HG03558 (cell line): ENCODE measurements at regions not wholly inside any gene's neighbourhood (a gene's known extent, or its start where the extent isn't known, plus 50 kb on each side); places are given as distances from the start of the nearest gene placed in this dataset.

ENCODE experiments used
- ATAC-seq: cut with Tn5 transposase; IDR thresholded peaks from one replicate; pipeline ENCODE4 v1.9.1; 2021; ENCODE audit warnings: moderate number of reproducible peaks; ENCODE audit not compliant: unreplicated experiment; ENCODE audit errors: extremely low read depth

DNA sequence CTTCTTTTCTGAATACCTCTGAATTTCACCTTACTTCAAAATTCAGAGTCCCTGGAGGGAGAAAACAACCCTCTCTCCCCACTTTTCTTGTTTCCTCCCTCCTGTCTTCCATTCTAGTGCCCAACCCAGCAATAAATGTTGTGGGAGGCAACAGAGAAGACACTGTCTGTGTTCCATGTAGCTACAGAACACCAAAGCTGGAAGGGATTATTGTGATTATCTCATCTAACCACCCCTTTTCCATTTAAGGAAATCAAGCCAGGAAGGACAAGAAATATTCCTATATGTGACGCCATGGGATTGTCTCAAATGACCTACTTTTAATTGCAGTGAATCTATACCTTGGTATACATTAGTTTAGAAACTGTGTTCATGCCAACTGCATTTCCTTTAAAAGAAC, 476.6 kb upstream of the TNC start:
- no peak for ATAC-seq

DNA sequence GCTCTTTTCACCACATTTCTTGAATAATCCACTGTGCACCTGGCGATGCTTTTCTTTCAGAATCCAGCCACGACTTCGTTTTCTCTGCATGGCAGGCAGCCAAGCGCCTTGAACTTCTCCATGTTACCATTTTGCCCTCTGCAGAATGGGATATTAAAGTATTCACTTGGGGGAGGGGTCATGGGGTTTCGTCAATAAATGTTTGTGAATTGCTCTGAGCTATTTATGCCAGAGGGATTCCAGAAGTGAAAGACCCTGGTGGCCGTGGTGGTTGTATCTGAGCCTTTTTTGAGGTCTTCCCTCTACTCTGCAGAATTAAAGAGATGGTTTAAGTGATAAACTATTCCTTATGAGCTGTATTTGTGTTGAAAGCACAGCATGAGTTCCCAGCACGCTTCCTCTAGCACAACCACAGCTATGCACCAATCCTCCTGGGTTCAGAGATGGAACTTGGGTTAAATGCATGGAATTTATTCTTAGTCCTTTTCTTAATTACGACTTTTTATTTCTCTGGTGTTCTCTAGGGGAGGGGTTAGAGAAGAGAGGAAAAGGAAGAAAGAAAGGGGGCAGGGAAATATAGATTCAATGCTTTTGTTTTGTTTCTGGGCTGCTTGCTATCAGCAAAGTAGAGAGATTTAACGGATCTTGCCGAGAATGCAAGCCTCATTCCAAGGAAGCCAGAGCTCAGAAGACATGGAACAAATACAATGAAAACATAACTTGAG, 478.2 kb upstream of the TNC start:
- no peak for ATAC-seq

DNA sequence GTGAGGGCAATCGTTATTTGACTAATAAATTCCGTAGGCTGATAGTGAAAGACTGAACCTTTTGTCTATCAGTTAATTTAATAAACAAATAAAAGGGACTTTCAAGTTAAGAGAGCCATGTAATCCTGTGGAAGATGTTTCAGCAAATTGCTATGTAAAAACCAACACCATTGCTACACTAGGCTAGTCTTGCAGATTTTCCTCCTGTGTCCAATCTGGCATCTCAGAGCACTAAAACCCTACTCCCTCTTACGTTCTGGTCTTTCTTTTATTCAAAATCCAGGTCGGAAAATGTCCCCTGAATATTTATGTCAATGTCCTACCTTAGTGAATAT, 478.8 kb upstream of the TNC start:
- no peak for ATAC-seq

DNA sequence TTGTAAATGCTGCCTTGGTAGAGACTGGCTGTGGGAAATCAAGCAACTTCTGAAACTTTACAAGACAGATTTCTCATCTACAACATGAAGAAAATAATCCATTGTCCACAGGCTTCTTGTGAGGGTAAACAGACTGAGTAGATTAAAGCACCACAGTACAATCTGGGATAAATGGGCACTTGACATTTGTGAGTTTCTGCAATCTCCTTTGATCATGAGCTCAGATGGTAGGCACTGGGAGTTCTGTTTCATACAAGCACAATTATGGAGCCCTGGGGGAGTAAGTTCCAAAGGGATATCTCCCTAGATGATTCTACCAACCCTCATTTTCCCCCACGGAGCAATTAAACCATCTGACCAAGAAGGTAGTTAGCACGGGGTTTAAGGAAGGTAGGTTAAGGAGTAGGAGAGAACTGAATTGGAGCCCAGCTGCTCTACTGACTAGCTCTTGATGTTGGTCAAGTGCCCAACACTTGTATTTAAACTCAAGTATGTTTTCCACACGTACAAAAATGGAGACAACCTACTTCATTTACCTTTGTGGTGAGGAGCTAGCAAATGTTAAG, 479.5 kb upstream of the TNC start:
- no peak for ATAC-seq

DNA sequence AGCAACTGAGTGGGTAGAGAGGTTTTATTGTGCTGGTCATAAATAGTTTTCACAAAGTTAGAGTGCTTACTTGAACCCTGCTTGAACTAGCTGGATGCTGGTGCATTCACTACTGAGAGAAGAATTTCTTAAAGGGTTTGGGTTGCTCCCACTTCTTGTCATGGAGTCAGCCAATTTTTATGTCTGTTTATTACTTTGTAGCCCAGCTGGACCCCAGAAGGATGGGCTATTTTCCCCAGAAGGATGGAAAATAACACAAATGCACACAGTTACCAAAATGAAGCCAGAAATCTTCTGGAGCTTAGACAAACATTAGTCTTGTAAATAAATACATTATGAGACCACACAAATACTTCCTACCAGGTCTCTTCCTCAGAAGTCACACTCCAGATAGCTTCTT, 480.8 kb upstream of the TNC start:
- no peak for ATAC-seq

DNA sequence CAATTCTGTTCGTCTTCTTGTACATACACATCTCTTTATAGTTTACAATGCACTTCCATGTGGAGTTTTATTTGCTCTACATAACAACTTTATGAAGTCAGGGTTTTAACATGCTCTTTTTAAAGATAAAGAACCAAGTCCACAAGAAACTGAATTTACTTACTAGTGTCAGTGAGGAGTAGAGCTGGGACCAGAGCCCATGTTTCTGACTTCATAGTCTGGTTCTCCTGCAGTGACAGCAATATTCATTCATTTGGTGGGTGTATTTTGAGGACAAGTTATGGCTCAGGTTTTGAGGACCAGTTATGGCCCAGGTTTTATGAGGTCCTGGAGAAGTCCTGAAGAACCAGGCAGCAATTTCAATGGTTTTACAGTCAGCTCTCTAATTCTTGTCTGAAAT, 481.9 kb upstream of the TNC start:
- ATAC-seq: no peak

DNA sequence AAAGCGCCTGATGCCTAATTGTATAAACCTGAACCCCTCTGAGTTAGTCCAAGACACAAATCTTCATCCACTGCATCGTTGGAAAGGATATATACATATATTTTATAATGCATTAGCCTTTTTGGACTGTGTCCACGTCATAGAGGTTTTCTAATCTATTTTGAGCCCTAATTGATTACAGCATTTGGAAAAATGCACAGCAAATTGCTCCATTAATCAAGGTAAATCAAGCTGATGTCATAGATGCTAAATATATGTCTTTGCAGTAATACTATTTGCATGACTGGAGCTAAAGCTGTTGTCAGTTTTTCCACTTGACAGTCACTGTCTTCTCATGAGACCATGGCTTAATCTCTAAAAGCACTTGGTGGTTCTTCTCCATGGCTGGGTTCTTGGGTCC, 483.5 kb upstream of the TNC start:
- no peak for ATAC-seq

DNA sequence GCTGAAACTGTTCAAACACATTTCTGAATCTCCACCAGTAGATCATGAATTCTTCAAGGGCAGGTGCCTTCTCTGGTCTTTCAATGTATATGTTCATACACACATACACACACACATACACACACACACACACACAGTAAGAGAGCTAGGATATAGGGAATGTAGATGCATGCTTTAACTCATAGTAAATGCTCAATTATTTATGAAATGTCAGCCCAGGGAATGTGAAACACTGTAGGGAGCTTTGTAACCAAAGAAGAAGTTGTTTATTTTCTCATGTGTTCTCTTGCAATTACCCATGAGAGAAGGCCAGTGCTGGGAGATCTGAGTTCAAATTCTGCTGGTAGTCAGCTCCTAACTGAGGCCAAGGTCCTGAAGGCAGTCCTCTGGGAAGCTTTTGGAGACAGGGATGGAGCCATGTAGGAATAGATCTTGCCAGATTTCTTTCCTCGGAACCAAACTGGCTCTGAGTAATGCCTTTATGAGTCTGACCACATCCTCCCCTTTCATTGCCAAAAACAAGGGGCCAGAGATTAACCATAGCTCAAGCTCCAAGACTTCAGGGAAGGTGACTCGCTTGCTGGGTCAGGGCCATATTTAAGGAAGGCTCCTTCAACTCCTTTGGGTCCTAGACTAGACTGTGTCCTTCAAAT, 487.0 kb upstream of the TNC start:
- ATAC-seq: no peak

DNA sequence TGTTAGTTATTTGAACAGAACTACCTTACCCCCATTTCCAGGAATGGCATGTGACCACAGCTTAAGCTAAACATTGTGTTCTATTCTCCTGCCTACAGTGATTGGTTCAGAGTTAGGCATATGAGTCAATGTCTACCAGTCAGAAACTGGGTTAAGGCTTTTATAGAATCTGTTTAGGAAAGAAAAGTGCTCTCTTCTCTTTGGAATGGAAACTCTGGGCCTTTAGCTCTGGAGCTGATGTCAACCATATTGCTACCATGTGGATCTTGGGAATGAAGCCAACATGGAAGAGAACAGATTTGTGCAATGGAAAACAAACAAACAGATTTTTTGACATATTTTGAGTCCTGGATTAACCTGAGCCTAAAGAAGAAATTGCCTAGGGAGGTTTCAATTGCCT, 488.9 kb upstream of the TNC start:
- no peak for ATAC-seq

DNA sequence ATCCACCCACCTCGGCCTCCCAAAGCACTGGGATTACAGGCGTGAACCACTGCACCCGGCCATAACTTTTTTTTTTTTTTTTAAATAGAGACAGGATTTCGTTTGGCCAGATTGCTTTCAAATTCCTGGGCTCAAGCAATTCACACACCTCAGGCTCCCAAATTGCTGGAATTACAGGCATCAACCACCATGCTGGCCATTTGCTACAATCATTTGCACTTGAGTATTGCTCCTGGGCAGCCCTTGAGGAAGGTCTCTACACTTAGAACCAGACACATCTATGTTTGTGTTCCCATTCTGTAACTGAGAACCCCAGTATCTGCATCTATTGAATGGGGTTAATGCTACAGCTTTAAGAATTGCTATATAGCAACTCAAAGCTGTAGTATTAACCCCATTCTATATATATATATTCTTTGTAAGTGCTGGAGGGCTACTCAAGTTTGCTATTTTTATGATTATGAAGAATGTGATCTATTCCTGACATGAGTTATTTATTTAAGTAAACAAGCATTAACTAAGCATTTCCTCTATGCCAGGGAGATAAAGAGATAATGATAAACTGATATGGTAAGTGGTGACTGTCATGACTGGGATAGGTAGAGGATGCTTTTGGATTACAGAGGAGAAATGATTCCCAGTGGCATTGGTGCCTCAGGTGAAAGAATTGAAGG, 496.5 kb upstream of the TNC start:
- no peak for ATAC-seq

DNA sequence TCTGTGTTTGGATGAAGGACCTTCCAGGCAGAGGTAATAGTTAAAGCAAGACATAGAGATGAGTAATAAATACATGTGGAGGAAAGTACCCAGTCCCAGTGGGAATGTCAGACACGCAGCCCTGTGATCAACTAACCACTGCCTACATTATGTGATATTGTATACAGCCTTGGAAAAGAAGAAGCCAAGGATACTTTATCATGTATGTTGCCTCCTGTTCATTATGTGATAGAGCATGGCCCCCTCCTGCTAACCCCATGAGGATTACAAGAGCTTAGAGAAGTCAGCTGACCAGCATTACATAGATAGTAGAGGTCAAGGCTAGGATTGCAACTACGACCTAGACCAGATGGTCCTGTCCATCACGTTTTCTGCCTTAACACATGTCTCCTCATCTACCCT, 497.0 kb upstream of the TNC start:
- ATAC-seq: no peak

DNA sequence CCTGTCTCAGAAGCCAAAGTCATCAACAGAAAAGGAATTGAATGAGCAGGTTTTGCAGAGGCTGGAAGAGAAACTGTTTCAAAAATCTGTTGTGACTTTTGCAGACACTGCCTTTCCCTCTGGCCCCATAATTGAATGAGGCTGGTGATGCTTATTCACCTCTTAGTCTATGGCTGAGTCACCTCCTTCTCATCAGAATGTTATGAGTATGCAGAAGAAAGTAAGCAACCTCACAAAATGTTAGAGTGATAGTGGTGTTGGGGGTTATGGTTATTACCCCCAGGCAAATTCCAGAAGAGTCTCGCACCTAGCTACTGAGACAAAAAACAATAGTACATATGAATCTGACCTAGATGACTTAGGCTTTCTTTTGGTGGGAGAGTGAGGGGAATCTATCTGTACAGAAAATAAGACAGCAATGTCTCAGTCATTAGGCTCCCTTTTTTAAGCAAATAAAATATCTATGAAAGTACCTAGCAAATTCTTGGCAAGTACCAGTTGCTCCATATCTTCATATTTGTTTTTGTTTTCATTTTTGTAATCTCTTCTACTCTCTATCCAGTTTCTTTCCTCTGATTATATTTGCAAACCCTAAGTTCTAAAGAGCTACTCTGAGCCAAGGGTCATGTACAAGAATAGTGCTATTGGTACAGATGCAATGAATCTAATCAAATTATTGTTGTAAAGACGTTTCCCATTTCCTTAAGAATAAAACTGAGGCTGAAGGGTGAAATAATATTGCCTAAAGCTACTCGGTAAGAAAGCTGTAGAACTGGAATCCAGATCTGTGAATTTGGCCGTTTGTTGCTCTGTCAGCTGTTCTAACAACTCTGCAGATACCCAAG, 498.1 kb upstream of the TNC start:
- ATAC-seq: no peak

DNA sequence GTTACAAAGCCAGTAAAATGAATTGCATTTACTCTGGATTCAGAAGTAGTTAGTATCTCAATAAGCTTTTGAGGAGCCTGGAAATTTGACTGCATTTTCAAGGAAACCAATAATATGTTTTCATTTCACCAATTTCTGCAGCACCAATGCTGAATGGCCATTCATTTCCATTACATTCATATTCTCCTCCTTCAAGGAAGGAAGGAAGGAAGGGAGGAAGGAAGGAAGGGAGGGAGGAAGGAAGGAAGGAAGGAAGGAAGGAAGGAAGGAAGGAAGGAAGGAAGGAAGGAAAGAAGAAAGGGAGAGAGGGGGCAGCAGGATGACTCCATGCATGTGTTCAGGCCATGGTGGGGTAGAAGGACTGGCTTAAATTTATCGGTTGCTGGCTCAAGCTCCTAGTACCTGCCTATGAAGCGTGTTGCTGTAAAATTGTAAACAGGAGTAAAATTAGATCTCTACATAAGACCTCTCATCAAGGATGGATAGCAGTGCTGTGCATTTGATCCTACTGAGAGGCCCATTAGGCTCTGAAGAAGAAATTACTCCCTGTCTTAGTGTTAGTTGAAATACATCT, 498.8 kb upstream of the TNC start:
- no peak for ATAC-seq

DNA sequence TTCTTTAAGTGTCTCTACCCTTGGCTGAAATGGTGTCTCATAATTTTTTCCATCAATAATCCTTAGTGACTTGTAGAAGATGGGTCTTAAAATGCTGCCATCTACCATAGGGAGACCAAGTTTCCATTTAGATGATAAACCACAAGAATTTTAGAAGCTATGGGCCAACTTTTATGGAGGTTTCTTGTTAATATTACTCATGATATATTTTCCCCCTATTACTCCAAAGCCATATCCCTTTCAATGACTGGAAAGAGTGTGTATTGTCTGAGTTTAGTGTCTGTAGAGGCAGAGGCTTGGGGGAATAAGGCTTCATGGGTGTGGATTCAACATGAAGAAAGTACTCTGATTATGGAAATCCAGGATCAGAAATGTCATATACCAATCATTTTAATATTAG, 507.3 kb upstream of the TNC start:
- no peak for ATAC-seq

DNA sequence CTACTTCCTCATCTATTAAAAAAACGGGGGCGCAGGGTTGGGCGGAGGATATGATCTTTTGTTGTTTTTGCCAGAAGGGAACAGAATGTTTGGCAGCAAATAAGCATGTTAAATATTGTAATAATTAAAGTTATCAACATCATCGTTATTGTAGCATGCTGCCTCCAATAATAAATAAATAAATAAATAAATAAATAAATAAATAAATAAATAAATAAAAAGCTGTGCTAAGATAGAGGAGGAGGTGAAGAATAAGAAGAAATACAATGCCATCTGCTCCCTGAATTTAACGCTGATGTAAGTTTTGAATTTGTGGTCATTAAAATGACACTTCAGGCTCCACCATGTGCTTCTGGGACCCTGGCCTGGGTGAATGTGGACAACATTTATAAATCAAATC, 508.0 kb upstream of the TNC start:
- ATAC-seq: no peak

DNA sequence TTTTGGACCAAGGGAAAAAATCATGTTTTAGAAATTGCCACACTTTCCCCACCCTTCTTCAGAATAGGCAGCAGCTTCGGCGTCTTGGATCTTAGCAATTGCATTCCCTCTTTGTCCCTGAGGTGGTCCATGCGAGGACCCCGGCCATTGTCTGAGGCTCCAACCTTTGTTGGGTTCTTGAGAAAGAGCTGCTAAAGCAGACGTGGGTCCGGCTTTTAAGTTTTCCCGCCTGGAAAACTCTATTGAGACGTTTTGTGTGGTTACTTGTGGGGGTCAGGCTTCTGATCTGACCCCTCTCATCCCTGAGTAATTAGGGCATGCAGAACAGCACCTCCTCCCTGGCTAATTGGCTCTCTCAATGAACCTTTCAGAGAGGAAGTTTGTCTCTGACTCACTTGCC, 509.6 kb upstream of the TNC start:
- no peak for ATAC-seq

DNA sequence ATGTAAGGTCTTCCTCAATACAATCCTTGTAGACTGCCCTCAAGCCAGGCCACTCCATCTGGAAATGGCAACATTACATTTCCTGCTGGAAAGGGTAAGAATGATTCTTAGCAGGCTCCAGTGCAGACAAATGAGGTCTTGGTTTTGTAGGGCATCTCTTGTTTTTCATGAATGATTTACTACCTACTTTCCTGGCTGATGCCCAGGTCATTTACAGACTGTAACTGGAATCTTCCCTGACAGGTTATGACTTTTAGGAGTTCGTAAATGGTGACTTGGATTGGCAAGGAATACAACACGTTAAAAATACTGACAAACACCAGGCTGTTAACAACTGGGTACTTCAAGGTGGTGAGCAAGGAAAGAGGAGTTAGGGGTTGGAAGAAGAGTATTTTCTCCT, 510.5 kb upstream of the TNC start:
- ATAC-seq: no peak

DNA sequence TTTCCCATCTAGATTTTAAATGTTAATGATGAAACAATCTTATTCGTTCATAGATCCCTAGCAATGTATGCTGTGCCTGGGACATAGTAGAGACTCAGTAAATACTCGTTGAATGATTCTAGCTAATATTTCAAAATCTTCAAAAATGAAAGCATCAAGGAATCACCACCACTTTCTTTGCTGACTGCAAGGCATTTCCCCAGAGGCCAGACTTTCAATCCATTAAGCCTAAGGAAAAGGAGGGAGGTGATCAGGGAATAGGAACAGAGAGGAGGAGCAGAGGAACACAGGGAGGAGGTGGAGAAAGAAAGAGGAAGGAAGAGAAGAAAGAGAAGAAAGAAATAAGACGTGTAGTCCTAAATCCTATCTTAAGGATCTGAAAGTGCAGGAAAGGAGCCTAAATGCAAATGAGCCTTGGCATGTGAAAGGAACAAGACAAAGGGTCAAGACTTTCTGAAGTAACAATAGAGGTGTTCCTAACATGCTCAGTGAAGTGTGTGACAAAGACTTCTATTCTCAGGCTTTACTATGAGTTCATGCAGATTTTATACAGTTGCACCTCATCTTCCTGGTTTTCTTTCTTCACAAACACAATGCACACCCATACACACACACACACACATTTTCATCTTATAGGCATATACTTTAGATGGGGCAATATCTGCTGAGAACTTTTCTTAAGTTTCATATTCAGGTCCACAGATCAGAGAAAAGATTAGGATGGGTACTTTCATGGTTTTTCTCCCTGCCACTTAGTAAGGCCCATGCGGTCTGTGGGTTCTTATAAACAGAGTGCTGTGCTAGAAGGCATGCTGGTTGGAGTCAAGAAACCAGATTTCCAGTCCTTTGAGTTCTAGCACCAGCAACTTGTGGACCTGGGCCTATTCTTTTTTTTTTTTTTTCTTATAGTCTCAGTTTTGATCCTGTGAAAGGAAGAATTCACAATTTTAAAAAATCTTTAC, 512.2 kb upstream of the TNC start:
- no peak for ATAC-seq

DNA sequence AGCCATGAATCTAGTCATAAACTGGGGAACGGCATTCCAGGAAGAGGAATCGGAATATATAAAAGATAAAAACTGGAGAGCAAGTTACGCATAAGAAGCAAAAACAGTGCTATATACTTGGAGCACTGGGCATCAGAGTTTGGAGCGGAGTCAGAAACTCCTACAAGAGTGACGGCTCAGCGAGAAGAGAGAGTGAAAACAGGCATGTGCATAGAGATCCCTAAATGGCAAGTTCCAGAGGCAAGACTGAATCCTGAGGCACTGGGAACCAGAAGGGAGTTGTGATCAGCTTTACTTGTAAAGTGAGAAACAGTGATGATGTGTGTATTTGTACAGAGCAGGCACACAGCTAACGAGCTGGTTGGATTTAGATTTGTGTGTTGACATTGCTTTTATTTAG, 514.4 kb upstream of the TNC start:
- no peak for ATAC-seq
